Mucosa of descending colon (tissue), 3 donors: ENCODE measurements at regions not wholly inside any gene's neighbourhood (a gene's known extent, or its start where the extent isn't known, plus 50 kb on each side); places are given as distances from the start of the nearest gene placed in this dataset.
A peak's percentile ranks its signal among the peaks of the same experiment; 100 is the strongest.
"Not testable (repeated sequence)": the region's sequence is repeated elsewhere in the genome, so short reads cannot be mapped to it uniquely, and the experiment has no call there.

Experiments
- ATAC-seq: fragments of 200-7000 bp; cut with Tn5 transposase; one replicate; pipeline ENCODE4 v1.9.1; 2020; ENCODE audit warnings: mild to moderate bottlenecking, moderate library complexity
- DNase-seq, 3 donors: peaks; one replicate each; pipeline ENCODE4 v3.0.0-alpha.2; 2020
- H3K36me3 ChIP-seq: fragments of 200-600 bp; one replicate; pipeline ENCODE4 v1.8.0; 2021; ENCODE audit warnings: low read depth, mild to moderate bottlenecking
- H3K4me1 ChIP-seq: fragments of 200-600 bp; one replicate; pipeline ENCODE4 v1.8.0; 2021; ENCODE audit warnings: low read depth, mild to moderate bottlenecking
- H3K4me3 ChIP-seq: fragments of 200-600 bp; one replicate; pipeline ENCODE4 v1.8.0; 2021; ENCODE audit warnings: mild to moderate bottlenecking
- H3K9me3 ChIP-seq: fragments of 200-600 bp; one replicate; pipeline ENCODE4 v1.8.0; 2021; ENCODE audit warnings: mild to moderate bottlenecking
- intact Hi-C, 2 donors: fragments of 100-400 bp; cut with DNase I in 1 of 2; cut with micrococcal nuclease in 1 of 2; formaldehyde crosslinking; loops; one replicate each; pipeline versions ENCODE4 v1.11.0 to v1.11.1; 2022; cut with DNase I, micrococcal nuclease
- TF ChIP-seq, protein P1 (sequence below): fragments of 200-600 bp; IDR thresholded peaks from one replicate; pipeline ENCODE4 v1.8.0; 2022; ENCODE audit warnings: antibody characterized with exemption, mild to moderate bottlenecking
- donor health status: DM: no; HTN: no; CAD: no; lungs with moderate emphysema.
- donor health status: DM: no; HTN: no; CAD: no.
- donor health status: DM: no; HTN: yes; CAD: no.

DNA sequence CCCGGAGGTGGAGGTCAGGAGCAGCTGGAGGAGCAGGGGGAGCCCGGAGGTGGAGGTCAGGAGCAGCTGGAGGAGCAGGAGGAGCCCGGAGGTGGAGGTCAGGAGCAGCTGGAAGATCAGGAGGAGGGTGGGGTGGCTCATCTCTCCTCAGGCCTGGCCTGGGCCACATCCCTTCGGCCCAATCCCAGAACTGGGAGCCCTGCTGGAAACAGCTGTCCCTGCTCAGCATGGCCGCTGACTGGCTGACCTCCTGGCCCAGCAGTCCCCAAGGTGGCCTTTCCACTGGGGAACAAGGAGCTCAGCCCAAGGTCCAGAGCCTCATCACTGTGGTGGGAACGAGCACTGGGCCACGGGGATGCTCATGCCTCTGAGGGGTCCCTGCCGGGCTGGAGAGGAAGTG, 66.6 kb upstream of the LAPTM4A start:
- no peaks in the 10 kb centered on the region for H3K9me3 ChIP-seq
- TF ChIP-seq, protein P1, sequence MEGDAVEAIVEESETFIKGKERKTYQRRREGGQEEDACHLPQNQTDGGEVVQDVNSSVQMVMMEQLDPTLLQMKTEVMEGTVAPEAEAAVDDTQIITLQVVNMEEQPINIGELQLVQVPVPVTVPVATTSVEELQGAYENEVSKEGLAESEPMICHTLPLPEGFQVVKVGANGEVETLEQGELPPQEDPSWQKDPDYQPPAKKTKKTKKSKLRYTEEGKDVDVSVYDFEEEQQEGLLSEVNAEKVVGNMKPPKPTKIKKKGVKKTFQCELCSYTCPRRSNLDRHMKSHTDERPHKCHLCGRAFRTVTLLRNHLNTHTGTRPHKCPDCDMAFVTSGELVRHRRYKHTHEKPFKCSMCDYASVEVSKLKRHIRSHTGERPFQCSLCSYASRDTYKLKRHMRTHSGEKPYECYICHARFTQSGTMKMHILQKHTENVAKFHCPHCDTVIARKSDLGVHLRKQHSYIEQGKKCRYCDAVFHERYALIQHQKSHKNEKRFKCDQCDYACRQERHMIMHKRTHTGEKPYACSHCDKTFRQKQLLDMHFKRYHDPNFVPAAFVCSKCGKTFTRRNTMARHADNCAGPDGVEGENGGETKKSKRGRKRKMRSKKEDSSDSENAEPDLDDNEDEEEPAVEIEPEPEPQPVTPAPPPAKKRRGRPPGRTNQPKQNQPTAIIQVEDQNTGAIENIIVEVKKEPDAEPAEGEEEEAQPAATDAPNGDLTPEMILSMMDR: no peak
- intact Hi-C loops: no loop called here
- DNase-seq: no peak
- H3K4me3 ChIP-seq: no peak overlapping the region
- no peaks in the 10 kb centered on the region for H3K36me3 ChIP-seq
- H3K4me1 ChIP-seq: peaks cover 13% of the 10 kb centered on the region
- no peak for ATAC-seq

DNA sequence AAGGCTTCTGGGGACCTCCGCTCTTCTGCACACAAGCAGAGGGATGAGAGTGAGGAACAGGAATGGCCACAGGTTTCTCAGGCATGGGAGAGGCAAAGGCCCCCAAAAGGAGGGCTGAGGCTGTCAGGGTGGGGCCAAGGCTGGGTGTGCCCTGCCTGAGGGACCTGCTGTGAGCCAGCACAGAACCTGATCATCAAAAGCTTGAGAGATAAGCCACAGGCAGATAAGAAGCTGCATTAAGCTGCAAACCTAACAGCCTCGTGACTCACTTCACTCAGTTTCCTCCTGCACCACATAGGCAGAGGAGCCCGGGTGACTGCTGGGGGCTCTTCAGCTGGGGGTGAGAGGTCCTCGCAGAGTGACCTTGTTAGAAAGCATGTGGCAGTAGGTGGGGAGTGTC, 64.5 kb upstream of the LAPTM4A start:
- intact Hi-C loops: no loop called here
- TF ChIP-seq, protein P1: no peak
- peak in 1 of 3 donors; percentile 43 for DNase-seq
- no peaks in the 10 kb centered on the region for H3K9me3 ChIP-seq
- H3K4me1 ChIP-seq: peaks cover 13% of the 10 kb centered on the region
- ATAC-seq: peak; percentile 80
- H3K36me3 ChIP-seq: no peaks in the 10 kb centered on the region
- no peak overlapping the region for H3K4me3 ChIP-seq

- intact Hi-C loops: no loop called here
- Histone ChIP-seq H3K36me3 (no peaks in the 10 kb centered on the region), H3K4me3 (no peak overlapping the region), H3K4me1 (peaks cover 13% of the 10 kb centered on the region), H3K9me3 (no peaks in the 10 kb centered on the region)
- ATAC-seq (no peak), DNase-seq (no peak)
- TF ChIP-seq, protein P1: no peak
Observed at GRCh38 chr2:20115374-20115773, 63.9 kb upstream of the LAPTM4A start.

GRCh38 chr2:20113986-20114938, 62.8 kb upstream of the LAPTM4A start:
- TF ChIP-seq, protein P1: no peak
- DNase-seq (peak in 2 of 3 donors; percentile 47 to 64), ATAC-seq (peak; percentile 70)
- Histone ChIP-seq H3K9me3 (no peaks in the 10 kb centered on the region), H3K4me1 (peaks cover 16% of the 10 kb centered on the region), H3K4me3 (no peak overlapping the region), H3K36me3 (no peaks in the 10 kb centered on the region)
- intact Hi-C loops: no loop called here

- intact Hi-C loops: no loop called here
- peaks cover 24% of the 10 kb centered on the region for H3K4me1 ChIP-seq
- H3K4me3 ChIP-seq: no peak overlapping the region
- no peaks in the 10 kb centered on the region for H3K9me3 ChIP-seq
- H3K36me3 ChIP-seq: no peaks in the 10 kb centered on the region
- DNase-seq (no peak), ATAC-seq (no peak)
- TF ChIP-seq, protein P1: no peak
Observed at GRCh38 chr2:20113004-20113796, 61.8 kb upstream of the LAPTM4A start.

DNA sequence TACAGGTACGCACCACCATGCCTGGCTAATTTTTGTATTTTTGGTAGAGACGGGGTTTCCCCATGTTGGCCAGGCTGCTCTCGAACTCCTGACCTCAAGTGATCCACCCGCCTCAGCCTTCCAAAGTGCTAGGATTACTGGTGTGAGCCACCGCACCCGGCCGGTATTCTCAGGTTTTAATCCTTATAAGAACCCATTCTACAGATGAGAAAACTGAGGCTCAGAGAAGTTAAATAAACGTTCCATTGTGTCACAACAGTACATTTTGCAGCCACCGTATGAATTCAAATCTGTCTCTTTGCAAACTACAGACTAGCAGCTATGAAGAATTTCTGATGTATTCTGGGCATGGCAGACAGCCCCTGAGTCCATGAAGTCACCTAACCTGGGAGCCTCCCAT, 60.9 kb upstream of the LAPTM4A start:
- H3K36me3 ChIP-seq, intact Hi-C loops, H3K4me3 ChIP-seq, H3K9me3 ChIP-seq, ATAC-seq, DNase-seq: not testable (repeated sequence)
- peaks cover 24% of the 10 kb centered on the region for H3K4me1 ChIP-seq
